ENCODE measurements at regions not wholly inside any gene's neighbourhood (a gene's known extent, or its start where the extent isn't known, plus 50 kb on each side); places are given as distances from the start of the nearest gene placed in this dataset.

DNA sequence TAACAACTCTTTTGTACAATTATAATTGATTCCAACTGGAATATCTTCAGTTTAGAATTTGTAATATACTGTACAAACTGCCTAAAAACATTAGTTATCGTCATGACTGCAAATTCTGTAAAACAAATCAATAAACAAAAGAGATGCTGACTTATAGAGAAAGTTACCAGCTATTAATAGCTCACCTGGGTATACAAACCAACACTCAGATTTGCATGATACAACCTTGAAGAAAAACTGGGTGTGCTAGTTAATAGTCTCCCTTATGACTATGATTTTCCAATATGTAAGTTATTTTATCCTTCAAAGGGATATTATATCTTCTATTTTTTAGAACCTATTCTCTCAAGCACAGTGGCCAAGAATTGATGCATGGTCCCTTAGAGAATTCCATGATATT is 698.5 kb downstream of the FRK start:
- no peak for TF ChIP-seq CTCF (IDR thresholded peaks at IDR 0.05; ENCODE audit: low read depth, low read length)
- no peak overlapping the region for H3K4me3 ChIP-seq (ENCODE audit: low read depth, low read length)
- no peak for DNase-seq (ENCODE audit: low read depth, low spot score)
- in situ Hi-C loops (cut with HindIII; ENCODE audit: low sequenced_read_pairs) = no loop called here

DNA sequence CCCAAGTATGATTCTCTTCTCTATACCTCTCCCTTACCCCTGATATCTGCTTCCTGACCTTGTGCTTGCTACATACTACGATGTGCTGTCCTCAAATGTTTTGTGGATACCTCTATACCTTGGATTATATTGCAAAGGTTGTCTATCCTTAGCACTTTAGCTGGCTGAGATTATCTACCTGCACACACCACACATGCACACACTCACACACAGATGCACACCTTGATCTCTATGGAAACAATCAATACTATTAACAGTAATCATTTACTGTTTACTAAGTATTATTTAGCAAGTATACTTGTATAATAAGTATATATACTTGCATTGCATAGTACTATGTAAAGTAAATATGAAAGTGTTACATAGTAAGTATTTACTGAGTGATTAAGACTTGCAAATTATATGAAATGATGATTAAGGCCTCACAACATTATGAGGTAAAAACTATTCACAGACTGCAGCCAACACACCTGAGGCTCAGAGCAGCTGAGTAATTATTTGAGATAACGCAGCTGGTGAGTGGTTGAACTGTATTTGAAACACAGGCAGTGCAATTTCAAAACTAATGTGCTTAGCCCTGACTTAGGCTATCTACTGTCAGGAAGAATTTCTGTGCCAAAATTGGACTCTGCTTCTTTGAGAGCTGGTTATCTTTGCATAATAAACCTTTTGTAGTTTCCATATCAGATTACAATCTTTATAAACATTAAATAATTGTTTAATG is 699.9 kb downstream of the FRK start:
- no peak overlapping the region for H3K4me3 ChIP-seq (ENCODE audit: low read depth, low read length)
- no peak for TF ChIP-seq CTCF (IDR thresholded peaks at IDR 0.05; ENCODE audit: low read depth, low read length)
- in situ Hi-C loops (cut with HindIII; ENCODE audit: low sequenced_read_pairs) = no loop called here
- no peak for DNase-seq (ENCODE audit: low read depth, low spot score)

- in situ Hi-C loops (cut with HindIII; ENCODE audit: low sequenced_read_pairs) = no loop called here
- no peak for TF ChIP-seq CTCF (IDR thresholded peaks at IDR 0.05; ENCODE audit: low read depth, low read length)
- DNase-seq (ENCODE audit: low read depth, low spot score) = peak; percentile 2
- no peak overlapping the region for H3K4me3 ChIP-seq (ENCODE audit: low read depth, low read length)
These were observed 702.1 kb downstream of the FRK start for GRCh38 chr6:115358616-115359015.

DNA sequence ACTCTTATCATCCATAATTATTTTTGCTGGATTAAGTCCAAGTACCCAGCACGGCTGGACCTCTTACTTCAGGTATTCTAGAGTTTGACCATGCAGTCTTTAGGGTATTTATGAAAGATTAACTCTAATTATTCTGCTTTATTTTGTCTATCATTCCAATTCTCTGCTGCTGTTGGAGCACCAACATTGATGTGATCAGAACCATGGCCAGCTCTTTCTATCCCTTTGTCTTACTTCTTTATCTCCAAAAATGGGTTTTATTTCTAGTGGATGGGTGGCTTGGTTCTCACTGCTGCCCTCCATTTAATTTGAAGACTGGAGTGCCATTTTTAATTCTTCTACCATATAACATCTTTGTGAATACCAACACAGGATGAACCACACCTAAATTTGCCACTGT is 704.3 kb downstream of the FRK start:
- DNase-seq (ENCODE audit: low read depth, low spot score) = no peak
- in situ Hi-C loops (cut with HindIII; ENCODE audit: low sequenced_read_pairs) = no loop called here
- no peak overlapping the region for H3K4me3 ChIP-seq (ENCODE audit: low read depth, low read length)
- TF ChIP-seq CTCF (IDR thresholded peaks at IDR 0.05; ENCODE audit: low read depth, low read length) = no peak

GRCh38 chr6:115323001-115323400 is 737.7 kb downstream of the FRK start:
- in situ Hi-C loops (cut with HindIII; ENCODE audit: low sequenced_read_pairs) = no loop called here
- TF ChIP-seq CTCF (IDR thresholded peaks at IDR 0.05; ENCODE audit: low read depth, low read length) = no peak
- no peak overlapping the region for H3K4me3 ChIP-seq (ENCODE audit: low read depth, low read length)
- DNase-seq (ENCODE audit: low read depth, low spot score) = no peak

GRCh38 chr6:115319823-115320222 is 740.9 kb downstream of the FRK start:
- in situ Hi-C loops (cut with HindIII; ENCODE audit: low sequenced_read_pairs) = no loop called here
- no peak overlapping the region for H3K4me3 ChIP-seq (ENCODE audit: low read depth, low read length)
- TF ChIP-seq CTCF (IDR thresholded peaks at IDR 0.05; ENCODE audit: low read depth, low read length) = no peak
- DNase-seq (ENCODE audit: low read depth, low spot score) = no peak

All from astrocyte of the spinal cord (primary cell).